Naive thymus-derived CD4-positive, alpha-beta T cell (primary cell): ENCODE measurements at regions not wholly inside any gene's neighbourhood (a gene's known extent, or its start where the extent isn't known, plus 50 kb on each side); places are given as distances from the start of the nearest gene placed in this dataset.
"Not testable (repeated sequence)": the region's sequence is repeated elsewhere in the genome, so short reads cannot be mapped to it uniquely, and the experiment has no call there.

Source experiments
- ATAC-seq: fragments of 150-1000 bp; cut with Tn5 transposase; 2 replicates; pipeline ENCODE4 v1.10.0; 2021; ENCODE audit warnings: mild to moderate bottlenecking, moderate library complexity
- CTCF ChIA-PET: fragments of 350-600 bp; sonication (Branson Sonifier 250); formaldehyde crosslinking; loops from one replicate; lab custom pipeline; 2021; ENCODE audit warnings: antibody characterized with exemption; lab: Charles Lee
- POLR2A ChIA-PET: fragments of 350-600 bp; sonication (Branson Sonifier 250); formaldehyde crosslinking; loops from one replicate; lab custom pipeline; 2021; ENCODE audit warnings: antibody characterized with exemption, inconsistent platforms; lab: Charles Lee
- DNase-seq, 9 donors: peaks; one replicate each; pipeline versions ENCODE4 v3.0.0 to v3.0.0-alpha.2; 2020 to 2022; ENCODE audit warnings: mixed read lengths in 1 of 9
- H3K27ac ChIP-seq: one replicate; pipeline ENCODE4 v1.7.0; 2013; ENCODE audit warnings: mild to moderate bottlenecking, low read depth, low read length, moderate library complexity
- H3K27me3 ChIP-seq, 2 donors: one replicate each; pipeline ENCODE4 v1.7.0; 2013; ENCODE audit warnings: low read length in 2 of 2, mild to moderate bottlenecking in 2 of 2, moderate library complexity in 2 of 2; ENCODE audit not compliant: control insufficient read depth in 2 of 2, insufficient read depth in 2 of 2
- H3K36me3 ChIP-seq, 3 experiments: 1 replicate in 2 of 3; 2 replicates in 1 of 3; pipeline ENCODE4 v1.7.0; 2013; ENCODE audit warnings: low read length in 3 of 3, mild to moderate bottlenecking in 3 of 3, moderate library complexity in 1 of 3; ENCODE audit not compliant: insufficient read depth in 3 of 3, control insufficient read depth in 2 of 3
- H3K4me1 ChIP-seq, 2 donors: one replicate each; pipeline ENCODE4 v1.7.0; 2013; ENCODE audit warnings: low read length in 2 of 2, mild to moderate bottlenecking in 2 of 2, moderate library complexity in 1 of 2; ENCODE audit not compliant: control insufficient read depth in 2 of 2, insufficient read depth in 2 of 2
- H3K4me3 ChIP-seq: 2 replicates; pipeline ENCODE4 v1.7.0; 2013; ENCODE audit warnings: mild to moderate bottlenecking, low read length
- H3K9me3 ChIP-seq, 3 experiments: 1 replicate in 2 of 3; 2 replicates in 1 of 3; pipeline ENCODE4 v1.7.0; 2013; ENCODE audit warnings: low read length in 3 of 3; ENCODE audit not compliant: control insufficient read depth in 2 of 3
- H3K27ac Mint-ChIP-seq, 9 donors: one replicate each; pipeline ENCODE4 v1.8.0; 2020 to 2022; ENCODE audit warnings: mixed read lengths in 9 of 9, mild to moderate bottlenecking in 8 of 9, moderate library complexity in 5 of 9, inconsistent platforms in 2 of 9
- H3K27me3 Mint-ChIP-seq, 5 donors: one replicate each; pipeline ENCODE4 v1.8.0; 2021 to 2022; ENCODE audit warnings: mixed read lengths in 5 of 5, mild to moderate bottlenecking in 1 of 5
- H3K36me3 Mint-ChIP-seq, 5 donors: one replicate each; pipeline ENCODE4 v1.8.0; 2020 to 2022; ENCODE audit warnings: mixed read lengths in 5 of 5, mild to moderate bottlenecking in 3 of 5, inconsistent platforms in 1 of 5
- H3K4me1 Mint-ChIP-seq, 7 donors: one replicate each; pipeline ENCODE4 v1.8.0; 2020 to 2022; ENCODE audit warnings: mixed read lengths in 7 of 7, mild to moderate bottlenecking in 3 of 7, inconsistent platforms in 1 of 7
- H3K4me3 Mint-ChIP-seq, 10 donors: one replicate each; pipeline ENCODE4 v1.8.0; 2020 to 2022; ENCODE audit warnings: mild to moderate bottlenecking in 10 of 10, mixed read lengths in 10 of 10, moderate library complexity in 6 of 10, inconsistent platforms in 2 of 10
- H3K9me3 Mint-ChIP-seq, 11 donors: one replicate each; pipeline ENCODE4 v1.8.0; 2020 to 2022; ENCODE audit warnings: mixed read lengths in 11 of 11, mild to moderate bottlenecking in 4 of 11, inconsistent platforms in 1 of 11, moderate library complexity in 1 of 11
- intact Hi-C, 2 donors: fragments of 100-400 bp; cut with micrococcal nuclease; formaldehyde crosslinking; loops; one replicate each; pipeline ENCODE4 v1.15.1; 2023

DNA sequence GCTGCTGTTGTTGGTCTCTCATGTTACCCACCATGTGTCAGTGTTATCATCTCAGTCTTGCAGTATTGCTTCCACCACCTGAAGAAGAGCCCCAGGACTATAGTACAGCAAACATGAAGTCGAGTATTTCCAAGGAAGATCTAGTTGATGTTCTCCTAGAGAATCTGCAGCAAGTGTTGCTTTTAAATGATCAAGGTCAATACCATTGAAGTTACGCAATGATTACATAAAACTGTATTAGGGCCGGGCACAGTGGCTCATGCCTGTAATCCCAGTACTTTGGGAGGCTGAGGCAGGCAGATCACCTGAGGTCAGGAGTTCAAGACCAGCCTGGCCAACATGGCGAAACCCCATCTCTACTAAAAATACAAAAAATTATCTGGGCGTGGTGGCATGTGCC lies 173.9 kb downstream of the TJP1 start:
- H3K4me1 Mint-ChIP-seq, H3K4me1 ChIP-seq, H3K27ac ChIP-seq, DNase-seq, H3K27me3 Mint-ChIP-seq, H3K27me3 ChIP-seq, POLR2A ChIA-PET, intact Hi-C loops, H3K4me3 Mint-ChIP-seq, H3K36me3 ChIP-seq, H3K36me3 Mint-ChIP-seq, ATAC-seq, H3K27ac Mint-ChIP-seq, H3K4me3 ChIP-seq: not testable (repeated sequence)
- CTCF ChIA-PET: interaction anchor here (0.6 kb wide), 1 partner anchor 774 kb away, joined by 3 read pairs; no protein-coding TSS in a partner anchor
- H3K9me3 ChIP-seq: peaks cover 0 to 11% (median 0%) of the 10 kb centered on the region in 3 experiments
- H3K9me3 Mint-ChIP-seq: peaks cover 8 to 46% (median 13%) of the 10 kb centered on the region in 11 donors

DNA sequence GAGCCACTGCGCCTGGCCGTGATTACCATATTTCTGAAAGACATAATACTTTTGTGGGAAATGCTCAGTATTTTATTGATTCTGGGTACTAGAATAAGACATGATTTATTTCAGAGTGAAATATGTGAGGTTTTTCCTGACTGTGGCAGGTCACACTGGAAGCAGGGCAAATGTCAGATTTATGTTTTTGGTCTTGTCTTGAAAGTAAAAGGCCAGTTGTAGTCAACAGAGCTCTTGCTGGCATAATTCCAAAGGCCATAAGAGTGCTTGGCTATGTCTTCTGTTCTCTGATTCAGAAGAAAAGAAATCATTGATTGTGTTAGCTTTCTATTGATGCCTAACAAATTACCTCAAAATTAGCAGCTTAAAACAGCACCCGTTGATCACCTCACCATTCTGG lies 176.4 kb downstream of the TJP1 start:
- H3K36me3 Mint-ChIP-seq: no peaks in the 10 kb centered on the region
- peaks cover 0 to 8% (median 5%) of the 10 kb centered on the region in 5 donors for H3K27me3 Mint-ChIP-seq
- H3K9me3 ChIP-seq: peaks cover 0 to 8% (median 0%) of the 10 kb centered on the region in 3 experiments
- no peak overlapping the region for H3K4me3 ChIP-seq
- ATAC-seq (no peak), DNase-seq (no peak)
- H3K4me1 ChIP-seq: no peaks in the 10 kb centered on the region
- no peaks in the 10 kb centered on the region for H3K4me1 Mint-ChIP-seq
- H3K27me3 ChIP-seq: no peaks in the 10 kb centered on the region
- intact Hi-C loops: no loop called here
- no peak overlapping the region for H3K27ac Mint-ChIP-seq
- POLR2A ChIA-PET: no interaction called here
- no peak overlapping the region for H3K4me3 Mint-ChIP-seq
- CTCF ChIA-PET: no interaction called here
- H3K9me3 Mint-ChIP-seq: peaks cover 5 to 36% (median 15%) of the 10 kb centered on the region in 11 donors
- no peak overlapping the region for H3K27ac ChIP-seq
- no peaks in the 10 kb centered on the region for H3K36me3 ChIP-seq

DNA sequence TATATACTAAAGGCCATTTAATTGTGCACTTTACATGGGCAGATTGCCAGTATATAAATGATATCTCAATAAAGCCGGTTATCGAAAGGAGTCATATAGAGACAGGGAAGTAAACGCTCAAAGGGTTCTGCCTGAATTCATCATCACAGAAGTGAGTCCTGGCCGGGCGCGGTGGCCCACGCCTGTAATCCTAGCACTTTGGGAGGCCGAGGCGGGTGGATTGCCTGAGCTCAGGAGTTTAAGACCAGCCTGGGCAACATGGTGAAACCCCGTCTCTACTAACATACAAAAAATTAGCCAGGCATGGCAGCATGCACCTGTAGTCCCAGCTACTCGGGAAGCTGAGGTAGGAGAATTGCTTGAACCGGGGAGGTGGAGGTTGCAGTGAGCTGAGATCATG lies 177.9 kb downstream of the TJP1 start:
- H3K36me3 ChIP-seq, ATAC-seq, H3K27ac ChIP-seq, H3K9me3 ChIP-seq, H3K27me3 ChIP-seq, H3K36me3 Mint-ChIP-seq, DNase-seq, CTCF ChIA-PET, H3K4me1 ChIP-seq, H3K27ac Mint-ChIP-seq, intact Hi-C loops, H3K4me3 ChIP-seq, H3K4me3 Mint-ChIP-seq, POLR2A ChIA-PET, H3K4me1 Mint-ChIP-seq: not testable (repeated sequence)
- peaks cover 5 to 36% (median 15%) of the 10 kb centered on the region in 11 donors for H3K9me3 Mint-ChIP-seq
- H3K27me3 Mint-ChIP-seq: peaks cover 0 to 16% (median 5%) of the 10 kb centered on the region in 5 donors

- H3K4me1 Mint-ChIP-seq: no peaks in the 10 kb centered on the region
- ATAC-seq: no peak
Measured at GRCh38 chr15:29638781-29639180, 183.5 kb downstream of the TJP1 start.

DNA sequence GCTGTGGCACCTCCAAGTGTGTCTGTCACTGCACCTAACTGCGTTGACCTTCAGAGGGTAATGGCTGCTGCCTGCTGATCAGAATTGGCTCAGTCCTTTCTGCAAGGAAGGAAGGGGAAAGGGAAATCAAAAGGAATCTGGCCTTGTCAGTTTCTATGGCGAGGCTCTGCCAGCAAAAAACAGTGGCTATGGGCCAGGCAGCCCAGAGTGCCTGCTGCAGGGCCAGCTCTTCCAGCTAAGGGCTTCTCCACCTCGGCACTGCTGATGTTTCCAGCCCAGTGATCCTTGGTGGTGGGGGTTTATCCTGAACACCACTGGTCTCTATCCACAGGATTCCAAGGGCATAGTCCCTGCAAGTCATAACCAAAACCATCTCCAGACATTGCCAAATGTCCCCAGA lies 184.3 kb downstream of the TJP1 start:
- CTCF ChIA-PET: no interaction called here
- no peak overlapping the region for H3K4me3 Mint-ChIP-seq
- POLR2A ChIA-PET: no interaction called here
- H3K27me3 Mint-ChIP-seq: peaks cover 0 to 46% (median 26%) of the 10 kb centered on the region in 5 donors
- H3K4me1 Mint-ChIP-seq: no peaks in the 10 kb centered on the region
- H3K9me3 Mint-ChIP-seq: peaks cover 0 to 2% (median 0%) of the 10 kb centered on the region in 11 donors
- no peak overlapping the region for H3K4me3 ChIP-seq
- H3K36me3 ChIP-seq: no peaks in the 10 kb centered on the region
- no peak overlapping the region for H3K27ac ChIP-seq
- no peaks in the 10 kb centered on the region for H3K4me1 ChIP-seq
- intact Hi-C loops: no loop called here
- H3K27me3 ChIP-seq: no peaks in the 10 kb centered on the region
- H3K36me3 Mint-ChIP-seq: no peaks in the 10 kb centered on the region
- H3K27ac Mint-ChIP-seq: no peak overlapping the region
- DNase-seq: no peak
- ATAC-seq: no peak
- H3K9me3 ChIP-seq: no peaks in the 10 kb centered on the region

More at GRCh38 chr15:29638781-29639180, 183.5 kb downstream of the TJP1 start:
- Histone ChIP-seq H3K27me3 (no peaks in the 10 kb centered on the region), H3K27ac (no peak overlapping the region), H3K4me1 (no peaks in the 10 kb centered on the region), H3K4me3 (no peak overlapping the region), H3K36me3 (no peaks in the 10 kb centered on the region), H3K9me3 (no peaks in the 10 kb centered on the region)
- peaks cover 0 to 6% (median 0%) of the 10 kb centered on the region in 11 donors for H3K9me3 Mint-ChIP-seq
- ChIA-PET CTCF (no interaction called here), POLR2A (no interaction called here)
- no peak overlapping the region for H3K4me3 Mint-ChIP-seq
- no peak for DNase-seq
- intact Hi-C loops: no loop called here
- no peaks in the 10 kb centered on the region for H3K36me3 Mint-ChIP-seq
- H3K27ac Mint-ChIP-seq: no peak overlapping the region
- peaks cover 0 to 38% (median 25%) of the 10 kb centered on the region in 5 donors for H3K27me3 Mint-ChIP-seq

DNA sequence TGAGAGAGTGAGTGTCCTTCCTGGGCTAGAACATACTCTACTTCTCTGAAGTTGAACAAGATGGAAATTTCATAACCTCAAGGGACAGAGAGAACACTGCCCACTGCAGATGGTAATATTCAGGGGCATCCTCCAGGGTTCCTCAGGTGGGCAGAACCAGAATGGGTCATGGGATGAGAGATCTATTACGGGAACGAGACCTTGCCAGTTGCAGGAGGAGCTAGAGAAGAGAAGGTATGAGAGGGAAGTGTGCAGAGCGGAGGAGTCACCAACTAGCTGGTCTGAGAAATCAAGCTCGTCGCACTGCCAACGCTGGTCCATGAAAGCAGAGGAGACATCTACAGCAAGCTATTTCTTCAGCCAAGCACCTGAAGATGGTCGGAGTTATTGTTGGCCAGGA lies 184.7 kb downstream of the TJP1 start:
- intact Hi-C loops: no loop called here
- H3K36me3 ChIP-seq: no peaks in the 10 kb centered on the region
- H3K9me3 ChIP-seq: no peaks in the 10 kb centered on the region
- ATAC-seq (no peak), DNase-seq (no peak)
- ChIA-PET CTCF (no interaction called here), POLR2A (no interaction called here)
- Mint-ChIP-seq H3K36me3 (no peaks in the 10 kb centered on the region), H3K27ac (no peak overlapping the region), H3K27me3 (peaks cover 0 to 51% (median 27%) of the 10 kb centered on the region in 5 donors), H3K9me3 (peaks cover 0 to 2% (median 0%) of the 10 kb centered on the region in 11 donors), H3K4me3 (no peak overlapping the region), H3K4me1 (no peaks in the 10 kb centered on the region)
- no peak overlapping the region for H3K27ac ChIP-seq
- no peaks in the 10 kb centered on the region for H3K27me3 ChIP-seq
- no peaks in the 10 kb centered on the region for H3K4me1 ChIP-seq
- H3K4me3 ChIP-seq: no peak overlapping the region

- H3K36me3 ChIP-seq: no peaks in the 10 kb centered on the region
- no peak overlapping the region for H3K4me3 ChIP-seq
- no peak overlapping the region for H3K4me3 Mint-ChIP-seq
- peaks cover 0 to 2% (median 0%) of the 10 kb centered on the region in 11 donors for H3K9me3 Mint-ChIP-seq
- H3K4me1 Mint-ChIP-seq: no peaks in the 10 kb centered on the region
- intact Hi-C loops: no loop called here
- H3K9me3 ChIP-seq: no peaks in the 10 kb centered on the region
- ChIA-PET CTCF (no interaction called here), POLR2A (no interaction called here)
- no peaks in the 10 kb centered on the region for H3K27me3 ChIP-seq
- ATAC-seq (no peak), DNase-seq (no peak)
- no peak overlapping the region for H3K27ac ChIP-seq
- H3K4me1 ChIP-seq: no peaks in the 10 kb centered on the region
- H3K27me3 Mint-ChIP-seq: peaks cover 0 to 57% (median 27%) of the 10 kb centered on the region in 5 donors
- H3K36me3 Mint-ChIP-seq: no peaks in the 10 kb centered on the region
- H3K27ac Mint-ChIP-seq: no peak overlapping the region
Measured at GRCh38 chr15:29636921-29637320, 185.3 kb downstream of the TJP1 start.
